ENCODE measurements at regions not wholly inside any gene's neighbourhood (a gene's known extent, or its start where the extent isn't known, plus 50 kb on each side); places are given as distances from the start of the nearest gene placed in this dataset.

DNA sequence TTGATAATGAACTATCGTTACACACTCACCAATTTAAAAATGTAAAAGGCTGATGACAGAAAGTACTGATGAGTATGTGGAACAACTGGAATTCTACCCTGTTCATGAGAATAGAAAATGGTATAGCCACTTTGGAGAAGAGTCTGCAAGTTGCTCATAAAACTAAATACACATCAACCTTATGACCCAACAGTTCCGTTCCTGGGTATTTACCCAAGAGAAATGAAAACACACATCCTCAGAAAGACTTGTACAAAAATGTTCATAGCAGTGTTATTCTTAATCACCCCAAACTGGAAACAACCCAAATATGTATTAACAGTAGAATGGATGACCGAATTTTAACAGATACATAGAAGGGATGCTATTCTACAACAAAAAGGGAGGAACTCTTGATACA is 145.7 kb upstream of the LRFN2 start:
- Histone ChIP-seq H3K4me2 (ENCODE audit: low read length) (peak overlapping the region; percentile 9), H3K4me1 (ENCODE audit: insufficient read depth, low read length) (no peaks in the 10 kb centered on the region), H3K9me3 (ENCODE audit: insufficient read depth, low read depth, low read length) (no peaks in the 10 kb centered on the region), H3K79me2 (ENCODE audit: insufficient read depth, low read length) (no peaks in the 10 kb centered on the region), H3K27ac (ENCODE audit: low read depth, low read length) (no peak overlapping the region), H3K36me3 (ENCODE audit: insufficient read depth, low read length) (no peaks in the 10 kb centered on the region), H2AFZ (ENCODE audit: low read depth, low read length) (no peak overlapping the region), H3K27me3 (ENCODE audit: insufficient read depth, low read length) (peaks cover 4% of the 10 kb centered on the region), H3K4me3 (ENCODE audit: insufficient read depth, low read depth, low read length) (no peak overlapping the region), H3K9ac (ENCODE audit: low read length) (no peak overlapping the region), H4K20me1 (ENCODE audit: insufficient read depth, low read length) (no peaks in the 10 kb centered on the region)
- H3K4me3 Mint-ChIP-seq (ENCODE audit: unreplicated experiment): no peak overlapping the region
- peaks cover 7% of the 10 kb centered on the region for H3K4me1 Mint-ChIP-seq (ENCODE audit: low read depth, unreplicated experiment)
- FAIRE-seq (peak; percentile 84), DNase-seq (ENCODE audit: low read depth) (no peak)
- TF ChIP-seq EZH2 (IDR thresholded peaks at IDR 0.05; ENCODE audit: insufficient read depth, low read length): no peak
- TF ChIP-seq, protein P1, sequence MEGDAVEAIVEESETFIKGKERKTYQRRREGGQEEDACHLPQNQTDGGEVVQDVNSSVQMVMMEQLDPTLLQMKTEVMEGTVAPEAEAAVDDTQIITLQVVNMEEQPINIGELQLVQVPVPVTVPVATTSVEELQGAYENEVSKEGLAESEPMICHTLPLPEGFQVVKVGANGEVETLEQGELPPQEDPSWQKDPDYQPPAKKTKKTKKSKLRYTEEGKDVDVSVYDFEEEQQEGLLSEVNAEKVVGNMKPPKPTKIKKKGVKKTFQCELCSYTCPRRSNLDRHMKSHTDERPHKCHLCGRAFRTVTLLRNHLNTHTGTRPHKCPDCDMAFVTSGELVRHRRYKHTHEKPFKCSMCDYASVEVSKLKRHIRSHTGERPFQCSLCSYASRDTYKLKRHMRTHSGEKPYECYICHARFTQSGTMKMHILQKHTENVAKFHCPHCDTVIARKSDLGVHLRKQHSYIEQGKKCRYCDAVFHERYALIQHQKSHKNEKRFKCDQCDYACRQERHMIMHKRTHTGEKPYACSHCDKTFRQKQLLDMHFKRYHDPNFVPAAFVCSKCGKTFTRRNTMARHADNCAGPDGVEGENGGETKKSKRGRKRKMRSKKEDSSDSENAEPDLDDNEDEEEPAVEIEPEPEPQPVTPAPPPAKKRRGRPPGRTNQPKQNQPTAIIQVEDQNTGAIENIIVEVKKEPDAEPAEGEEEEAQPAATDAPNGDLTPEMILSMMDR (IDR thresholded peaks at IDR 0.05; ENCODE audit: insufficient read depth, low read depth, low read length): no peak
- peaks cover 20% of the 10 kb centered on the region for H3K27me3 Mint-ChIP-seq (ENCODE audit: low read depth, unreplicated experiment)
- H3K9me3 Mint-ChIP-seq (ENCODE audit: unreplicated experiment): no peaks in the 10 kb centered on the region
- no peaks in the 10 kb centered on the region for H3K36me3 Mint-ChIP-seq (ENCODE audit: low read depth, unreplicated experiment)
- no peak overlapping the region for H3K27ac Mint-ChIP-seq (ENCODE audit: unreplicated experiment)

DNA sequence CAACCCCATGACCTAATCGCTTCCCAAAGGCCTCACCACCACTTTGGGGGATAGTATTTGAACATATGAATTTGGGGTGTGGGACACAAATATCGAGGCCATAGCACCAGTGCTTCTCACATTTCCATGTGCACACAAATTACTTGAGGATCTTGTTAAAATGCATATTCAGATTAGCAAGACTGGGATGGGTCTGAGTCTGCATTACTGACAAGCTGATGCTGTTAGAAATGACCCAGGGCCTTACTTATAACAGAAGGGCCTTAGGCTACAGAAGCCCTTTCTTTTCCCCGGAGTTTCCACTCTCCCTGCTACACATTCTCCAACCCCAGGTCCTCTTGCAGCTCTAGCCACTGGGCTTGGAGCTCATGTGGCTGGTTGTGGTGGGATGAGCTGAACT is 141.5 kb upstream of the LRFN2 start:
- FAIRE-seq (no peak), DNase-seq (ENCODE audit: low read depth) (no peak)
- Histone ChIP-seq H2AFZ (ENCODE audit: low read depth, low read length) (no peak overlapping the region), H3K9ac (ENCODE audit: low read length) (no peak overlapping the region), H3K79me2 (ENCODE audit: insufficient read depth, low read length) (no peaks in the 10 kb centered on the region), H3K4me3 (ENCODE audit: insufficient read depth, low read depth, low read length) (no peak overlapping the region), H3K27me3 (ENCODE audit: insufficient read depth, low read length) (no peaks in the 10 kb centered on the region), H3K36me3 (ENCODE audit: insufficient read depth, low read length) (no peaks in the 10 kb centered on the region), H3K4me1 (ENCODE audit: insufficient read depth, low read length) (no peaks in the 10 kb centered on the region), H4K20me1 (ENCODE audit: insufficient read depth, low read length) (no peaks in the 10 kb centered on the region), H3K4me2 (ENCODE audit: low read length) (no peak overlapping the region), H3K27ac (ENCODE audit: low read depth, low read length) (no peak overlapping the region), H3K9me3 (ENCODE audit: insufficient read depth, low read depth, low read length) (no peaks in the 10 kb centered on the region)
- H3K27ac Mint-ChIP-seq (ENCODE audit: unreplicated experiment): no peak overlapping the region
- TF ChIP-seq EZH2 (IDR thresholded peaks at IDR 0.05; ENCODE audit: insufficient read depth, low read length): no peak
- TF ChIP-seq, protein P1 (IDR thresholded peaks at IDR 0.05; ENCODE audit: insufficient read depth, low read depth, low read length): no peak
- no peak overlapping the region for H3K4me3 Mint-ChIP-seq (ENCODE audit: unreplicated experiment)
- peaks cover 17% of the 10 kb centered on the region for H3K4me1 Mint-ChIP-seq (ENCODE audit: low read depth, unreplicated experiment)
- H3K27me3 Mint-ChIP-seq (ENCODE audit: low read depth, unreplicated experiment): peaks cover 12% of the 10 kb centered on the region
- no peaks in the 10 kb centered on the region for H3K36me3 Mint-ChIP-seq (ENCODE audit: low read depth, unreplicated experiment)
- no peaks in the 10 kb centered on the region for H3K9me3 Mint-ChIP-seq (ENCODE audit: unreplicated experiment)

DNA sequence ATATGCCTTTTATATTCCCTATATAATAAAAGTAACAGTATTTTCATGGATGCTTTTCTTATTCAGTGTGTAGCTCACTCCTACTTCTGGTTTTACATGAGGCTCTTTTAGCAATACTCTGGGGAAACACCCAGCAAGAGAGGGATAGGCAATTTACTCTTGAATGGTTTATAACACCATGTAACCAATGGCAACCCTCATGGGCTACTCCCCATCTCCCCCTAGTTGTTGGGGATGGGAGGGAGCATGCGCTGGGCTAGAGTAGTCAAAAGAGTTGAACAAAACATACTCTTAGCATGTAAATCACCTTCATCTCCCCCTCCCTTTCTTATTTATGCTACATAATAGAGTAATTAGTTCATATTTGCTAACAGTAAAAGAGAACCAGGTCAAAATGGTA is 140.1 kb upstream of the LRFN2 start:
- no peaks in the 10 kb centered on the region for H3K27me3 ChIP-seq (ENCODE audit: insufficient read depth, low read length)
- H3K9ac ChIP-seq (ENCODE audit: low read length): no peak overlapping the region
- Mint-ChIP-seq H3K4me3 (ENCODE audit: unreplicated experiment) (no peak overlapping the region), H3K36me3 (ENCODE audit: low read depth, unreplicated experiment) (no peaks in the 10 kb centered on the region), H3K27me3 (ENCODE audit: low read depth, unreplicated experiment) (peaks cover 12% of the 10 kb centered on the region), H3K4me1 (ENCODE audit: low read depth, unreplicated experiment) (peaks cover 22% of the 10 kb centered on the region), H3K27ac (ENCODE audit: unreplicated experiment) (no peak overlapping the region), H3K9me3 (ENCODE audit: unreplicated experiment) (no peaks in the 10 kb centered on the region)
- no peaks in the 10 kb centered on the region for H3K4me1 ChIP-seq (ENCODE audit: insufficient read depth, low read length)
- H2AFZ ChIP-seq (ENCODE audit: low read depth, low read length): no peak overlapping the region
- no peaks in the 10 kb centered on the region for H4K20me1 ChIP-seq (ENCODE audit: insufficient read depth, low read length)
- no peak for FAIRE-seq
- H3K36me3 ChIP-seq (ENCODE audit: insufficient read depth, low read length): no peaks in the 10 kb centered on the region
- H3K27ac ChIP-seq (ENCODE audit: low read depth, low read length): no peak overlapping the region
- no peak for DNase-seq (ENCODE audit: low read depth)
- no peaks in the 10 kb centered on the region for H3K9me3 ChIP-seq (ENCODE audit: insufficient read depth, low read depth, low read length)
- H3K4me2 ChIP-seq (ENCODE audit: low read length): no peak overlapping the region
- H3K79me2 ChIP-seq (ENCODE audit: insufficient read depth, low read length): no peaks in the 10 kb centered on the region
- TF ChIP-seq, protein P1 (IDR thresholded peaks at IDR 0.05; ENCODE audit: insufficient read depth, low read depth, low read length): no peak
- no peak for TF ChIP-seq EZH2 (IDR thresholded peaks at IDR 0.05; ENCODE audit: insufficient read depth, low read length)
- H3K4me3 ChIP-seq (ENCODE audit: insufficient read depth, low read depth, low read length): no peak overlapping the region

Data from astrocyte (in vitro differentiated cells and primary cell).